PC-3 (cell line): ENCODE measurements at regions not wholly inside any gene's neighbourhood (a gene's known extent, or its start where the extent isn't known, plus 50 kb on each side); places are given as distances from the start of the nearest gene placed in this dataset.
A peak's percentile ranks its signal among the peaks of the same experiment; 100 is the strongest.
"Not testable (repeated sequence)": the region's sequence is repeated elsewhere in the genome, so short reads cannot be mapped to it uniquely, and the experiment has no call there.

Experiments
- ATAC-seq: fragments of 200-7000 bp; cut with Tn5 transposase; 2 replicates; pipeline ENCODE4 v1.9.1; 2020; ENCODE audit warnings: mild to moderate bottlenecking, moderate library complexity
- BruUV-seq: library from RNA; stranded (reverse); fragments of 400-500 nt; replicated peaks from 2 replicates; lab custom pipeline; 2021; lab: Mats Ljungman, UMichigan
- CTCF ChIA-PET: fragments of 300-600 bp; sonication (Branson Sonifier 250); formaldehyde crosslinking; loops from one replicate; lab custom pipeline; 2022; ENCODE audit warnings: antibody characterized with exemption; lab: Charles Lee
- POLR2A ChIA-PET: fragments of 300-600 bp; sonication (Branson Sonifier 250); formaldehyde crosslinking; loops from one replicate; lab custom pipeline; 2022; ENCODE audit warnings: antibody characterized with exemption; ENCODE audit not compliant: unreplicated experiment; lab: Charles Lee
- DNase-seq: peaks from one replicate; pipeline ENCODE4 v3.0.0-alpha.2; 2015
- H2AFZ ChIP-seq: fragments of 300-600 bp; sonication (generic); 2 replicates; pipeline ENCODE4 v1.6.0; 2016; ENCODE audit warnings: antibody characterized with exemption, low read length
- H3F3A ChIP-seq: fragments of 300-600 bp; sonication (generic); one replicate; pipeline ENCODE4 v1.6.0; 2017; ENCODE audit warnings: antibody characterized with exemption, low read length, control low read depth, mild to moderate bottlenecking; ENCODE audit not compliant: unreplicated experiment
- H3K27ac ChIP-seq: fragments of 300-600 bp; sonication (generic); 2 replicates; pipeline ENCODE4 v1.5.1; 2016; ENCODE audit warnings: mild to moderate bottlenecking, low read length
- H3K27me3 ChIP-seq: fragments of 300-600 bp; sonication (generic); 2 replicates; pipeline ENCODE4 v1.6.1; 2016; ENCODE audit warnings: low read length, mixed read lengths
- H3K36me3 ChIP-seq: fragments of 300-600 bp; sonication (generic); 2 replicates; pipeline ENCODE4 v1.6.1; 2016; ENCODE audit warnings: low read depth, mixed run types, low read length, mixed read lengths
- H3K4me1 ChIP-seq: fragments of 300-600 bp; sonication (generic); 2 replicates; pipeline ENCODE4 v1.5.1; 2016; ENCODE audit warnings: low read length; ENCODE audit not compliant: insufficient read depth
- H3K4me2 ChIP-seq: fragments of 300-600 bp; sonication (generic); 2 replicates; pipeline ENCODE4 v1.6.0; 2016; ENCODE audit warnings: low read length
- H3K4me3 ChIP-seq: fragments of 300-600 bp; sonication (generic); 2 replicates; pipeline ENCODE4 v1.5.1; 2016; ENCODE audit warnings: mild to moderate bottlenecking, low read length, mixed read lengths
- H3K79me2 ChIP-seq: fragments of 300-600 bp; sonication (generic); 2 replicates; pipeline ENCODE4 v1.6.1; 2017; ENCODE audit warnings: low read length, mixed read lengths
- H3K9ac ChIP-seq: fragments of 300-600 bp; sonication (generic); 2 replicates; pipeline ENCODE4 v1.6.0; 2016; ENCODE audit warnings: mild to moderate bottlenecking, low read length
- H3K9me2 ChIP-seq: fragments of 300-600 bp; sonication (generic); replicated peaks from 2 replicates; pipeline ENCODE4 v1.6.1; 2016; ENCODE audit warnings: mixed run types, low read length, mixed read lengths
- H3K9me3 ChIP-seq: fragments of 300-600 bp; sonication (generic); 2 replicates; pipeline ENCODE4 v1.6.1; 2016; ENCODE audit warnings: low read length, mixed read lengths
- H4K20me1 ChIP-seq: fragments of 300-600 bp; sonication (generic); 2 replicates; pipeline ENCODE4 v1.6.1; 2016; ENCODE audit warnings: low read length, mixed read lengths
- EZH2 ChIP-seq: fragments of 300-600 bp; sonication (generic); IDR thresholded peaks from one replicate; pipeline ENCODE4 v1.6.1; 2017; ENCODE audit warnings: antibody characterized with exemption, mild to moderate bottlenecking, low read length; ENCODE audit not compliant: unreplicated experiment
- EZH2phosphoT487 ChIP-seq: fragments of 300-600 bp; sonication (generic); IDR thresholded peaks from 2 replicates; pipeline ENCODE4 v1.6.1; 2018; ENCODE audit warnings: mild to moderate bottlenecking, antibody characterized with exemption, low read length, borderline replicate concordance
- intact Hi-C: fragments of 100-400 bp; cut with micrococcal nuclease; formaldehyde crosslinking; loops from 2 replicates; pipeline ENCODE4 v1.9.0; 2023
- TF ChIP-seq, protein P1 (sequence below): fragments of 300-600 bp; sonication (generic); conservative IDR thresholded peaks from 2 replicates; pipeline ENCODE4 v1.5.1; 2017; ENCODE audit warnings: antibody characterized with exemption, low read depth, mild to moderate bottlenecking, low read length

DNA sequence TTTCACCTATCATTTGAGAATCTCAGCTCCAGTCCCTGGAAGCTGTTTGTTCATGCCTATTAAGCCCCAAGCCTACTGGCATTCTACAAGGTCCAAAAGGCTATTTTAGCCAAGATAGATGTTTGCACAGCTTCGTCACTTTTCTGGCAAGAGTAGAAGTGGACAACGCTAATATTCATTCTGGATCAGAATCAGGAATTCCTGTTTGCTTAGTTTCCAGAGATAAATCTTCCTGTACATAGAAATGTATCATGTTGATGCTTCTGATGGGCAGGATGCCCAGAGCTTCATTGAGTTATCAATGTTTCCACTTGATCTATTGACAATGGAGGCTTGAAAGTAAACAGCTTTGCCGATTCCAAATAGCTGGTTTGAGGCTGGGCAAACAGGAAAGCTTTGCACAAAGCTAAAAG lies 260.7 kb upstream of the CA10 start:
- no peak overlapping the region for H3K4me2 ChIP-seq
- no TSS peak for BruUV-seq
- no peaks in the 10 kb centered on the region for H3K27me3 ChIP-seq
- no peaks in the 10 kb centered on the region for H3K9me2 ChIP-seq
- H3K4me1 ChIP-seq: no peaks in the 10 kb centered on the region; the same call in 1 of the 2 replicates
- POLR2A ChIA-PET: no interaction called here
- peaks cover 24% of the 10 kb centered on the region; the same call in 1 of the 2 replicates for H3K9me3 ChIP-seq
- no peaks in the 10 kb centered on the region for H3K36me3 ChIP-seq
- no peak overlapping the region for H3K4me3 ChIP-seq
- no peaks in the 10 kb centered on the region for H4K20me1 ChIP-seq
- no peak for ATAC-seq
- TF ChIP-seq EZH2phosphoT487 (no peak), EZH2 (no peak)
- TF ChIP-seq, protein P1, sequence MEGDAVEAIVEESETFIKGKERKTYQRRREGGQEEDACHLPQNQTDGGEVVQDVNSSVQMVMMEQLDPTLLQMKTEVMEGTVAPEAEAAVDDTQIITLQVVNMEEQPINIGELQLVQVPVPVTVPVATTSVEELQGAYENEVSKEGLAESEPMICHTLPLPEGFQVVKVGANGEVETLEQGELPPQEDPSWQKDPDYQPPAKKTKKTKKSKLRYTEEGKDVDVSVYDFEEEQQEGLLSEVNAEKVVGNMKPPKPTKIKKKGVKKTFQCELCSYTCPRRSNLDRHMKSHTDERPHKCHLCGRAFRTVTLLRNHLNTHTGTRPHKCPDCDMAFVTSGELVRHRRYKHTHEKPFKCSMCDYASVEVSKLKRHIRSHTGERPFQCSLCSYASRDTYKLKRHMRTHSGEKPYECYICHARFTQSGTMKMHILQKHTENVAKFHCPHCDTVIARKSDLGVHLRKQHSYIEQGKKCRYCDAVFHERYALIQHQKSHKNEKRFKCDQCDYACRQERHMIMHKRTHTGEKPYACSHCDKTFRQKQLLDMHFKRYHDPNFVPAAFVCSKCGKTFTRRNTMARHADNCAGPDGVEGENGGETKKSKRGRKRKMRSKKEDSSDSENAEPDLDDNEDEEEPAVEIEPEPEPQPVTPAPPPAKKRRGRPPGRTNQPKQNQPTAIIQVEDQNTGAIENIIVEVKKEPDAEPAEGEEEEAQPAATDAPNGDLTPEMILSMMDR: no peak
- DNase-seq: peak; percentile 70
- H3K27ac ChIP-seq: peak overlapping the region; percentile 43; the same call in 1 of the 2 replicates
- no peaks in the 10 kb centered on the region for H3K79me2 ChIP-seq
- no peak overlapping the region for H3K9ac ChIP-seq
- no peaks in the 10 kb centered on the region for H3F3A ChIP-seq
- intact Hi-C loops: no loop called here
- CTCF ChIA-PET: no interaction called here
- no peak overlapping the region for H2AFZ ChIP-seq

DNA sequence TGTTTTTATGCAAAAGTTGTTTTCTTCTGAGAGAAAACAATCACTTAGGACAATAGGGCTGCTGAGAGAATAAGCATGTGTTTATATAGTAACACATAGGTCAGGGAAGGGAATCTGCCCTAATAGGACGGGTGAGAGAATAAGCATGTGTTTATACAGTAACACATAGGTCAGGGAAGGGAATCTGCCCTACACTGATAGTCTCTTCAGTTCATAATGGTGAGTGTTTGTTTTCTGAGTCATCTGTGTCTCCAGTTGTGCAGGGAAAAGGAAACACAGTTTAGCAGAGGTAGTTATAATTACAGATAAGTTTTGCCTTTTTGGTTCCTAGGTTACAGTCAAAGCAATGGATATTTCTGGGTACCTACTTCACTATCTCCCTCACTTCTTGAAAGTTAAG lies 252.3 kb upstream of the CA10 start:
- DNase-seq (peak; percentile 35), ATAC-seq (no peak)
- no peak overlapping the region for H3K9ac ChIP-seq
- H3K36me3 ChIP-seq: no peaks in the 10 kb centered on the region
- H3K27me3 ChIP-seq: no peaks in the 10 kb centered on the region
- no peaks in the 10 kb centered on the region for H3K79me2 ChIP-seq
- H3K4me1 ChIP-seq: no peaks in the 10 kb centered on the region
- POLR2A ChIA-PET: no interaction called here
- no peaks in the 10 kb centered on the region for H3K9me2 ChIP-seq
- no peak overlapping the region for H3K27ac ChIP-seq
- no peak overlapping the region for H2AFZ ChIP-seq
- no peaks in the 10 kb centered on the region for H4K20me1 ChIP-seq
- no TSS peak for BruUV-seq
- H3F3A ChIP-seq: no peaks in the 10 kb centered on the region
- intact Hi-C loops: no loop called here
- H3K4me3 ChIP-seq: no peak overlapping the region
- TF ChIP-seq EZH2: no peak
- TF ChIP-seq, protein P1: no peak
- no peak for TF ChIP-seq EZH2phosphoT487
- H3K9me3 ChIP-seq: peaks cover 7% of the 10 kb centered on the region; the same call in 1 of the 2 replicates
- no peak overlapping the region for H3K4me2 ChIP-seq
- CTCF ChIA-PET: no interaction called here

DNA sequence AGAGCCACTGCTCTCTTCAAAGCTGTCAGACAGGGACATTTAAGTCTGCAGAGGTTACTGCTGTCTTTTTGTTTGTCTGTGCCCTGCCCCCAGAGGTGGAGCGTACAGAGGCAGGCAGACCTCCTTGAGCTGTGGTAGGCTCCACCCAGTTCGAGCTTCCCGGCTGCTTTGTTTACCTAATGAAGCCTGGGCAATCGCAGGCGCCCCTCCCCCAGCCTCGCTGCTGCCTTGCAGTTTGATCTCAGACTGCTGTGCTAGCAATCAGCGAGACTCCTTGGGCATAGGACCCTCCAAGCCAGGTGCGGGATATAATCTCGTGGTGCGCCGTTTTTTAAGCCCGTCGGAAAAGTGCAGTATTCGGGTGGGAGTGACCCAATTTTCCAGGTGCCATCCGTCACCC lies 250.7 kb upstream of the CA10 start:
- DNase-seq: not testable (repeated sequence)

More for the DNA sequence above, 250.7 kb upstream of the CA10 start:
- H3K9me2 ChIP-seq, H2AFZ ChIP-seq, ATAC-seq, H3K4me1 ChIP-seq, CTCF ChIA-PET, POLR2A ChIA-PET, H3K4me2 ChIP-seq, H3K27me3 ChIP-seq, intact Hi-C loops, H3K79me2 ChIP-seq, H4K20me1 ChIP-seq, H3F3A ChIP-seq, H3K4me3 ChIP-seq, H3K27ac ChIP-seq, H3K9ac ChIP-seq, BruUV-seq, H3K9me3 ChIP-seq, H3K36me3 ChIP-seq: not testable (repeated sequence)
